Left renal cortex interstitium (tissue), 4 donors: ENCODE measurements at regions not wholly inside any gene's neighbourhood (a gene's known extent, or its start where the extent isn't known, plus 50 kb on each side); places are given as distances from the start of the nearest gene placed in this dataset.
"Not testable (repeated sequence)": the region's sequence is repeated elsewhere in the genome, so short reads cannot be mapped to it uniquely, and the experiment has no call there.

Experiments
- DNase-seq, 4 donors: peaks; one replicate each; pipeline ENCODE4 v3.0.0-alpha.2; 2013; ENCODE audit warnings: low read depth in 4 of 4, low spot score in 2 of 4, missing footprints in 1 of 4

DNA sequence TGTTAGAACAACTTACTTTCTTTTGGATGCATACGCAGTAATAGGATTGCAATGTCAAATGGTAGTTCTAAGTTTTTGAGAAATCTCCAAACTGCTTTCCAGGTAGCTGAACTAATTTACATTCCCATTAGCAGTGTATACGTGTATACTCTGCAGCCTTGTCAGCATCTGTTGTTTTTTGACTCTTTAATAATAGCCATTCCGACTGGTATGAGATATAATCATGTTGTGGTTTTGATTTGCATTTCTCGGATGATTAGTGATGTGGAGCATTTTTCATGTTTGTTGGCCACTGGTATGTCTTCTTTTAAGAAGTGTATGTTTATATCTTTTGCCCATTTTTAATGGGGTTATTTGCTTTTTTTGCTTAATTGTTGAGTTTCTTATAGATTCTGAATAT is 76.9 kb upstream of the HNRNPA1L2 start:
- not testable (repeated sequence) for DNase-seq

DNA sequence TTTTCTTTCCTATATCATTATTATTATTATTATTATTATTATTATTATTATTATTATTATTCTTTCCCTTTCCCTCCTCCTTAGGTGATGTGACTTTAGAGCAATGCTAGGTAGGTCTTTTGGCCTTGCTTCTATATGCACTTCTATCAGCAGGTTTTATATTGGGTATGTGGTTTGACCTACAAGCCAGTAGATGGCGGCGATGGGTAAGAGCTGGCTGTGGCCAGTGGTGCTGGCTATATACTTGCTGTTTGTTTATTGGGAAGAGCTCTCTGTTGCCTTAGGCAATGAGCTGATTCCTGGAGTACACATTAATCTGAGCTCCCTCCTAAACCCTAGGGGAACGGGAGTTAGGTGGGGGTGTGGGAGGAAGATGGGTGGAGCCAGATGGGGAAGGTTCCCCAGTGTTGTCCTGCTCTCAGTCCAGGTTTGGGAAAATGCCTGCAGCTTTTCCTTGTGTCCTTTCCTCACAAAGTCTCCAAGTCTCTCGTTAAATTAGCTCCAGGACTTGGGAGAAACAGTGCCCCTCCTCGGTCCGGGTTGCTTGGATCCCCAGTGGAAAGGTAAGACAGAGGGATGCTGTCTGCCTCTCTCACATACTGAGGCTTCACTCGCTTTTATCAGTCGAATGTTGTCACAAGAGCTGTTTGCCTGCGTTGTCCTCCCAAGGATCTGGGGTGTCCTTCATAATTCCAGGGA is 72.2 kb upstream of the HNRNPA1L2 start:
- peak in 2 of 4 donors; percentile 0 to 5 for DNase-seq

DNA sequence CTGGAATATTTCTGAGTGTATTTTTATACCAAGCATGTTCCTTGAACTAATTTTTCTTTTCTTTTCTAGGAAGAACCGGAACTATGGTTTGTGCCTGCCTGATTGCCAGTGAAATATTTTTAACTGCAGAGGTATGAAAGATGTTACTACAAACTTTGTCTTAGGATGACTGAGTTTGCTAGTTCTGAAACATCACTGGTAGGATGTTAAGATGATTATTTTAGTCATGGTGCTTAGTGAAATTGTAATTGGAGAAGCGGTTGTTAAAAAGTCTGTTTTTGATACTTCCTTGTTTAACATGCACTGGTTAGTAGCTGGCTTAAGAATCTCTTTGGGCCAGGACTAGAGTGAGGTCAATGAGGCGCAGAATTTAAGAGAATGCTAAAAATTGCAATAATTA is 71.1 kb upstream of the HNRNPA1L2 start:
- DNase-seq = not testable (repeated sequence)

DNA sequence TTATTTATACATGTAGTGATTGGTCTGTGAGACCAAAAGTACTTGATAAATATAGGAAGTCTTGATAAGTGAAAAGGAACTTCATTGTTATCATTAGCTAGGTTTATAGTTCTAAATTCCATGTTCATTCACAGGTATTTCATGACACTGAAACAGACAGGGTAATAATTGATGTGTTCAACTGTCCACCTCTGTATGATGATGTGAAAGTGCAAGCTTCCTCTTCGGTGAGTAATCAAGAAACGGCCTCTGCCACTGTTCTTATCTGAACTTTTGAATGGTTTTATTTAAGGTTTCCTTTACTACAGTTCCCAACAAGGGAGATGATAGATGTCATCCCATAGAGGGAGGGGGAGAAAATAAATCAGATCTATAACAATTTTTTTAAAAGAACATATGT is 59.3 kb upstream of the HNRNPA1L2 start:
- not testable (repeated sequence) for DNase-seq
